GM19035 (cell line): ENCODE measurements at regions not wholly inside any gene's neighbourhood (a gene's known extent, or its start where the extent isn't known, plus 50 kb on each side); places are given as distances from the start of the nearest gene placed in this dataset.
"Not testable (repeated sequence)": the region's sequence is repeated elsewhere in the genome, so short reads cannot be mapped to it uniquely, and the experiment has no call there.

Experiments used
- ATAC-seq: cut with Tn5 transposase; IDR thresholded peaks from one replicate; pipeline ENCODE4 v1.9.1; 2021; ENCODE audit not compliant: unreplicated experiment

DNA sequence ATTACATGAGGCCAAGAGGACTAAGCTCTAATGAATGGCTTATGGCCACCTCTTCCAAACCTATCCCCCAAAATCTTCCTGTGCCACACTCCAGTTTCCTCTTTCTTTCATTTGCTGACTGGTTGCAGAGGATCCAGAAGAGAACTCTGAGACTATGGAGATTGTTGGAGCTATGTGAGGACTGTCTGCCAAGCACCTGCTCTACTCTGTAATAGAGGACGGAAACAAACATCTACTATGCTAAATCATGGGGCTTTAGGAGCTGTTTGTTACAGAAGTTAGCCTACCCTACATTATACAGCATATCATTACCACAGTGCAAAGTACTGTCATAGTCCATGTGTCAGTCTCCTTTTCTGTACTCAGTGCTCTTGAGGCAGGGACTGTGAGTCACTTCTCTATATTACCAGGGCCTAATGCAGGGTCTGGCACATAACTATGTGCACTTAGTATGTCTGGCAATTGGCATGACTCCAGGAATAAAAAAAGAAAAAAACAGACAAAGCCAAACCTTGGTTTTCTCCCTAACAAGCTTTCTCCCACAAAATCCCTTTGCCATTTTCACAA, 95.1 kb downstream of the RPAP3 start:
- ATAC-seq = no peak

DNA sequence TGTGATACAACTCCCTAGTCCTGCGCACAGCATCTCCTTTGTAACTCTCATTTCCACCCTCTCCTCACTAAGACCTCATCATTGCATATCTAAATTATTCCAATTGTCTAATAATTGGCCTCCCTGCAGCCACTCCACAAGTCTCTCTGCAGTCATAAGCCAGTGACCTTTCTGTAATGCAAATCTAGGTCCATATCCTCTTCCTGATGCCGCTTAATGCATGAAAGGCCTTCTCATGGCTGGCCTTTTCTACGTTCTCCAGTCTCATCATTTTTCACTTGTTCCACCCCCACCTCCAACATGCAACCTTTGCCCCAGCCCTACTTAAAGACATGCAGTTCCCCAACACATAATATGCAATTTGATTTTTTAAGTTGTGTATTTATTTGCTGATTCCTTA, 96.0 kb downstream of the RPAP3 start:
- ATAC-seq = no peak

DNA sequence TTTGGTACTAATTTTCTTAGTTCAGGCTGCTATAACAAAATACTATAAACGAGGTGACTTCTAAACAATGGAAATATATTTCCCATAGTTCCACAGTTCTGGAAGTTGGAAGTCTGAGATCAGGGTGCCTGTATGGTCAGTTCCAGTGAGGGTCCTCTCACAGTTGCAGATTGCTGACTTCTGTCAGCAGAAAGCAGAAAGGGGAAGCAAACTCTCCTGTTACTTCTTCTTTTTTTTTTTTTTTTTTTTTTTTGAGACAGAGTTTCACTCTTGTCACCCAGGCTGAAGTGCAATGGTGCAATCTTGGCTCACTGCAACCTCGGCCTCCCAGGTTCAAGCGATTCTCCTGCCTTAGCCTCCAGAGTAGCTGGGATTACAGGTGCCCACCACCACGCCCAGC, 97.2 kb downstream of the RPAP3 start:
- not testable (repeated sequence) for ATAC-seq

DNA sequence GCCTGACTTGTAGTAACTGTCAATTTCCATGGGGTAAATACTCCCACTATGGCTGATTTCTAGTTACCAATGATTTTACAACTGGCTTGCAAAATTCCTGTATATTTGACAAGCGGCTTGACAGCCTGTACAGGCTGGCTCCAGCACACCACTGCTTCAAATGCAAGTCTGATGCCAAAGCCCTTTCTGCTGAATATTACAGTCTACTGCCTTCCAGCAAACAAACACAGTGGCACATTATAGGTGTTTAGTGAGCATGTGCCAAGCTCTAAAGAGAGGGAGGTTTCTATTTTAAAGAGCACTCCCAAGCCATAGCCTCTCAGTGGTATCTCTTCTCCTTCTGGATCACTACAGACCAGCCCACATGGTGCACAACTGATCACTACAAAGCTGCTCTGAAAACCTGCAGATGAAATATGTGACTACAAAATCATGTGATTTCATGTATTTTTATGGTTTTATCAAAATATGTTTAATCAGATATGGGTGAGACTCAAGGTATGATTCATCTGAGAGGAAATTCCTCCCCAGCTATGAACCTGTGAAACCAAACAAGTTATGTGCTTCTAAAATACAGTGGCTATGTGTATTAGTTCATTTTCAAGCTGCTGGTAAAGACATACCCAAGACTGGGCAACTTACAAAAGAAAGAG, 101.5 kb downstream of the RPAP3 start:
- ATAC-seq = no peak

DNA sequence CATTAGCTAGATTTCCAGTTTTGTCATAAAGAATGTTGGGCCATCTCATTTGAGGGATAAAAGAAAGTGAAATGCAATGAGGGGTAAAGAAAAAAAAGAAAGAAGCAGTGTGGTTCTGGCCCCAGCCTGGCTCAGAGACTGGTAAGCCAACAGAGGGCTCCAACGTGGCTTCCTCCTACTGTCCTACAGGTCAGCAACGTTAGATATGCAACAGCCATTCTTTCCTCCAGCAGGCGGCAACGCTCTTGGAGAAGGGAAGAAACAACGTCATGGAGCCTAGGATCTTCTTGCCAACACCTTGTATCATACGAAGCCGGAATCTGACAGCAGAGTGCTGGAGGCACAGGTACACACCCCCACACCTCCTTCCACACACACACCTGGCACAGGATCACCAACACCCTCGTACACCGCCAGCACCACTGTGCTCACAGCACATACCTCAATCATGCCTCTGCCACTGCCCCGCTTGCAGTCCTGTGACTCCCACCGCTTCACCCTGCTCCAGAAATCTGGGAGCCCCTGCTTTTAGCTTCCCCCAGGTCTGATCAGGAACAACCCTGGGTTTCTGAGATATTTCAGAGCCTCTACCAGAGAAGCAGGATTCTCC, 102.8 kb downstream of the RPAP3 start:
- no peak for ATAC-seq

DNA sequence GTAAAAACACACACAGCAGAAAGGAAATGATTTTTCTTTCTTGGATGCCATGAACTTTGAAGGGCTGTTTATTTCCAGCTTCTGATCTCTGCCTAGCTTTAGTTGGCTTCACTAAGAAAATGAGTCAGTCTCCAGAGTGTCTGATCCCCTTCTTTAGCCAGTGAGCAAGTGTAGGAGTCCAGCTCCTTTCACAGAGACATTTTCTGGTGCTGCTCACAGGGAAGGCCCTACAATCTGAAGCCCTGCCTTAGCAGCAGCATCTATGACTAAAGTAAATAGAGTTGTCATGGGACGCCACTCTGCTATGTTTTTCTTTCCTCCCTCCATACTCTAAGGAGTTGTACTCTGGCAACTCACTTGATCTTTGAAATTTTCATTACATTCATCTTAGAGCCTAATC, 103.5 kb downstream of the RPAP3 start:
- ATAC-seq = no peak

DNA sequence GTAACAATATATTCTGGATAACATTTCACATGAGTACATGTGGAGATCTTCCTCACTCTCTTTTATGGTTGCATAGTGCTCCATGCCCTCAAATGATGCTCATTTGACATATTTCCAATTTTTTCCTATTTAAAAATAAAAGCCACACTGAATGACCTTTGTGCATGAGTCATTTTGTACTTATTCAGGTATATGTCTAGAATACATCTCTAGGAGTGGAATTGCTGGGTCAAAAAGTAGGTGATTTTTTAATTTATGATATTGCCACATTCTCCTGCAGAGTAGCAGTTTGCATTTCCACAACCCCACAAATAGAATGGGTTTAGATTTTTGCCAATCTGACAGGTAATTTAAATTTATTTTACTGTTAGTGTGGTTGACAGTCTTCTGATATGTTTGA, 104.8 kb downstream of the RPAP3 start:
- no peak for ATAC-seq

DNA sequence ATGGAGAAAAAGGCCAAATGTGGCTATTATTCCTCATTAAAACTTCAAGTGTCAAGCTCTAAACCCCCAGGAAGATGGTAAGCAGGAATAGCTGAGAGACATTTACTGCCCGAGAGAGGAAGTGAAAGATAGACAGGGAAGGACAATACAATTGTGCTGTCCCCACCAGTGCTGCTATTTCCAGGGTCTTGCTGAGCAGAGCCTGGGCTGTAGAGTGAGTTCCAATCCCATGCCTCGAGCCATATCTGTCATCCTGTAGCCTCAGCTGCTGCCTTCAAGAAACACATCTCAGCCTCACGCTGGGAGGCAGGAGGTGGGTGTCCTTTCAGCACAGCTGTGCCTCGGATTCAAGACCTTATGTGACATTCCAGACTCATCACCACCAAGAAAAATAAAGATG, 114.0 kb downstream of the RPAP3 start:
- ATAC-seq = no peak

DNA sequence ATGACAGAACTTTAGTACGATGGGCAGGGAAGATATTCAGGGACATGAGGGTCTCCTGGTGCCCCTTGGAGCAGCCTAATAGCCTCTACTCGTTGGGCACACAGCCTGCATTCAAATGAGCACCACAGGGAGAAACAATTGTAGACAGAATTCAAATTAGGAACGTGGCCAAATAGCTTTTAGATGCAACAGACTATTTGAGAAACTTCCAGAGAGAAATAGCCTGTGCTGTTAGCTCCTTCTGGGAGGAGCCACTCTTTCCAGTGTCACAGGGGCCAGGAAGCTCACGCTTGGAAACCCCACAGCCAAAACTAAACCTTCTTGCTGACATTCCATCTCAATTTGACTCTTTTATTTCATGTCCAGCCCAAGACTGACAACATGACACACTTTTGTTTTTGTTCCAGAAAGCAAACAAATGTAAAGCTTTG, 114.5 kb downstream of the RPAP3 start:
- no peak for ATAC-seq

DNA sequence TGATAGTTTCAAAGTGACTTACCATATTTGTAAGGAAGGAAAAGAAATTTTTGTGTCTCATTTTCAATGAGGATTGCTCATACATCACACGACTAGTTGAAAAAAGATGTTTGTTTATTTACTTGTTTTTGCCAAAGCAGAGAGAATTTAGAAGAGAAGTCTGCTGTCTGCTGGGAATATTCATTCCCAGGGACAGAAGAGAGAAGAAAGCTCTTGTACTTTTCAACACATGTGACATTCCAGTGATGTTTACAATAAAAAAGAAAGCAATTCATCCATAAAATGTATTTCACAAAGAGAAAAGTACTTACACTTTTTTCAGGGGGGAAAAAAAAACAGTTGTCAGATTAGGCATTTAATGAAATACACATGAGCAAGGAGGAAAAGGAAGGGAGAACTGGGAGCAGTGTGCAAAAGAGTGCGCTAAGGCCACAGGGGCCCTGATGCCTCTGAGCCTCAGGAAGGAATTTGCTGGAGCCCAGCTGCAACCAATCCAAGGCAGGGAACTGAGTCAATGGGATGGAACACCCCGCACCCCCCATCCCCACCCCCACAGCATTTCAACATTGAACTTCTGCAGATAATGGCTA, 115.0 kb downstream of the RPAP3 start:
- no peak for ATAC-seq

DNA sequence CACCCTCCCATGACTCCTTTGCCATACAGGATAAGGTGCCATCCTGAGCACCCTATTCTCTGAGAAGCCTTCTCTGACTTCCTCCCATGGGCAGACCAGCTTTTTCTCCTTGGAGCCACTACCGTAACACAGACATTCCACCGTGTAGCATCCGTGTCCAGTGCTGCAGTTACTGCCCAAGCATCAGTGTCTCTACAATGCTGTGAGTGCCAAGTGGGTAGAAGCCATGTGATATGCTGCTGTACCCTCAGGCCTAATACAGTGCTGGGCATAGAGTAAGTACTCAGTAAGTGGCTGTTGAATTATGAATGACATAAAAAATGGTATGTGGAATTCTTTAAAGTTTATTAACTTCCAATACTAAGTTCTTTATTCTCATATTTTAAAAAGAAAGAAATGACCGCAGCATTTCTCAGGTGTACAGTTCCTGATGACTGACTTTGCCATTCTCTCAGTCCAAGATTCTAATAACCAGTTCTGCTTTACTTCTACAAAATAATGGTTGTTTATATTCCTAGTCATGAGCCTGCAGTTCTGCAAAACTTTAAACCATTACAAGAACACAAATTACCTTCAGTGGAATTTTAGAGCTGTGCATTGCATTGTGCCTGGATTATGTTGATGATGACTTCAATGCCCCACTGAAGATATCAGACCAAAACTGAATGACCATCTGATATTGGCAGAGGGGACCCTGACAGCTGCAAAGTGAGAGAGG, 118.7 kb downstream of the RPAP3 start:
- no peak for ATAC-seq

DNA sequence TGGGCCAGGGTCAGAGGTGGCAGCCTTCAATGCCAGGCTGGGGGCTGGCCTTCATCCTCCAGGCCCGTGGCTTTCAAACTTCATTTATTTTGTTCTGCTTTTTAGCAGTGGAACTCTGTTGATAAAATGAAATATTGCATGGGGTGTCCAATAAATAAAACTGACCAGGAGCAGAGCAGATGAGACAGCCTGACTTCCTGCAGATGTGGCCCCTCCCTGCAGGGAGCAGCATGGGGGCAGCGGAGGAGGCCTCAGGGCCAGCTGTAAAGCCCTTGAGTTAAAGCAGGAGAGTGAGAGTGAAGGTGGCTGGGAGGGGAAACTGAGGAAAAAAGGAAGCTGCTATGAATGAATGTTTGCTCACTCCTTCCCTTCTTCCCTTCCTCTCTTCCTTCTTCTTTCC, 120.3 kb downstream of the RPAP3 start:
- no peak for ATAC-seq

DNA sequence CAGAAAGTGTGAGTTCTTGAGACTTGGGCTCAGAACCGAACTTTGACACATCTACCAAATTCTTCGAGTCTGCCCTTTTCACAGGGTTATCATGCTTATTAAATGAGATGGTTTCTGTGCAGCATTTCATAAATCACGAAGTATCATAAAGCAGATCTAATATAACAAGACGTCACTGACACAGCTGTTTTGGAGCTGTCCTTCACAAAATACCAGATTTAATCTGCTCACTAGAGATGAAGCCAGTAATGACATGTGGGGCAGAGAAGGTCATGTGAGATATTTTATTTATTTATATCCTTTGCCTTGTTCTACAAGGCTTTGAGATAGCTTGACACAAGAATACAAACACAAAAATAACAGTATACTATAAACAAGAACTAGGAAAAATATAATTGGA, 127.0 kb downstream of the RPAP3 start:
- ATAC-seq = no peak

DNA sequence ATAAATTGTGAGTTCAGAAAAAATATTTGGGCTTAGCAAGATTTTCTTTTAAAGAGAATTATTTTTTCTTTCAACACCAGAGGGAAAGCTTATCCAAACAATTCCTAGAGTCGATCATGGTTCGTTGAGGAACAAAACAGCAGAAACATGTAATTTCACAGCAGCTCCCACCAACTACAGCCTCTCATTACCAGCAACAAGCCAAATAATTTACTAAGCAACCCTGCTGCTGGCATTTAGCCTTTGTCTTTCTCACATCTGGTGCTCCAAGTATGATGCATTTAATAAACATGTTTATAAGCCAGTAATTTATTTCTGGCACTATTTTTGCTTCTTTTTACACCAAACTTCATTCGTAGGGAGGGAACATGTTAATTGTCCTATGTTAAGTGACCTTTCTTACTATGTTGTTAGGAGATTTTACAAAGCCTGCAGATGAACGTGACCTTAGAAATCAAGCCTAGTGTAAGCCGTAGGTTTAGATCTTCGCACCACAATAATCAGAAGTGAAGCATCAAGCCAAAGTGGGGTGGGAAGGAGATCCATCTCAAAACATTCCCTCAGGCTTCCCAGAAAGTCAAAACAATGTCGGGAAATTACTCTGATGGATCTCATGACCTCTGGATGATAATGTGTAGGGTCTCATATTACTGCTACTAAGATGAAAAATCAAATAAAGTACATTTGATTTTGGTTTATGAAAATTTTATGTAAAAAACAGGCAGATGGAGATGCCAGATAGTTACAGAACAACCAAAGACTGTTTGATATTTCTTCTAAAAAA, 128.4 kb downstream of the RPAP3 start:
- no peak for ATAC-seq

DNA sequence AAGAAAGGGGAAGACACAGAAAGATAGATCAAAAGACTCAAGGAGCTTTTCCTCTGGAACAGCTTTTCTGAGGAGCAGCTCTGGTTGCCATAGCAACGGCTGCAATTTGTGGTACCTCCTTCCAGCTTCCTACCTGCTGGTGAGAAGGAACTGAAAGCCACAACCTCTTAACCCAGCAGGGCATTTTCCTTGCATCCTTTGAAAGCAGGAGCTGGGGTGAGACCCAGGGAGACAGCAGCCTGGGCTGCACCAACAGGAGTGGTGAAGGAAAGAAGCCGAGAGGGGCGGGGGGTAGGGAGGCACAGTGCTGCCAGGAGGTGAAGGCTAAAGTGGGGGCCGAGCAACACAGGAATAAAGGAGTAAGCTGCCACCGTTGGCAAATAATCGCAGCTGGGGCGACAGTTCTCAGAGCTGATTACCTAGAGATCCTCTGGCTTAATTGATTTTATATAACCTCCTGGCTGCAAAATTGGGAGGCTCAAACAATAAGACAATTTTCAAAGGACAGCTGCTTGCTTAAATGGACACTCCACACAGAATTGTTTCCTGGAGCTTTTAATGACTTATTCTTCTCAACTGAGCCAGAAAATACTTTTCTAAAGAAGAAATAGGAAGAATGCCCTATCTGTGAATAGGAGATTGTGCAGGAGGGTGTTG, 129.4 kb downstream of the RPAP3 start:
- ATAC-seq = no peak

DNA sequence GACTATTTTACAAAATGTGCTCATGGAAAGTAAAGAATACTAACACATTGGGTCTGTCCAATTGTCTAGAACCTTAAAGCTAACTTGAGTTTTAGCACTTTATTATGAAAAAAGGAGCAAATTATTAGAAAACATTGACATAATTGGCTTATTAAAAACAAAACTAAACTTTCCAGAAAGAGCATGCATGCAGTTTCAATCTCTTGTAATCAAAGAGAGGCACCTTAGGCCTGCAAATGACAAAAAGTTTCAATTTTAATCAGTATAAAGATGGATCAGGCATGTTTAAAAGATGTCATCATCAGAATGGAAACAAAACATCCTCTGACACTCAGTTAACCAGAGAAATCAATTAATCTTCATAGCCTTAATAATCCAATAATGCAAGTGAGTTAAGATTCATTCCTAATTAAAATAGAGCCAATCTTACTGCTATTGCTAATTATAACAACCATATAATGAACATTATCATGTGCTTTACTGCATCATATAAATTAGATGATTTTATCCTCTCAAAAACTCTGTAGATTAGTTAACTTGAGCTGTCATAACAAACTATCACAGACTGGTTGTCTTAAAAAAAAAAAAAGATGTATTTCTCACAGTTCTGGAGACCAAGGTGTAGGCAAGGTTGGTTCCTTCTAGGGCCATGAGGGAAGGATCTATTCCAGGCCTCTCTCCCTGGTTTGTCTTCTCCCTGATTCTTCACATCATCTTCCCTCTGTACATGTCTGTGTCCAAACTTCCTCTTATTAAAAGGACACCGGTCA, 131.4 kb downstream of the RPAP3 start:
- no peak for ATAC-seq

DNA sequence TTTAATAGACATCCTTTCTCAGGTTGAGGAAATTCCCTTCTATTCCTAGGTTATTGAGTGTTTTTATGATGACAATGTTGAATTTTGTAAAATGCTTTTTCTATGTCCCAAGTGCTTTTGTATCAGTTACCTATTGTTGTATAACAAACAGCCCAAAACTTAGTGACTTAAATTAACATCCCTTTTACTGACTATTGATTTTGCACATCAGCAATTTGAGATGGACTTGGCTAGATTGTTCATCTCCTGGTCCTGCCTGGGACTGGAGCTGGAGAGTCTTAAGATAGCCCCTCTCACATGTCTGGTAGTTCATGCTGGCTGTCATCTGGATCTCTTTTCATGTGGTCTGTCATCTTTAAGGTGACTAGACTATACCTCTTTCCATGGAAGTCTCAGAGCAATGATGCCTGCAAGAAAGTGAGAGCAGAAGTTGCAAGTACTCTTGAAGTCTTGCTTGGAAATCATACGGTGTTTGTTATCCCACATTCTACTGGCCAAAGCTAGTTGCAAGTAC, 132.6 kb downstream of the RPAP3 start:
- no peak for ATAC-seq

DNA sequence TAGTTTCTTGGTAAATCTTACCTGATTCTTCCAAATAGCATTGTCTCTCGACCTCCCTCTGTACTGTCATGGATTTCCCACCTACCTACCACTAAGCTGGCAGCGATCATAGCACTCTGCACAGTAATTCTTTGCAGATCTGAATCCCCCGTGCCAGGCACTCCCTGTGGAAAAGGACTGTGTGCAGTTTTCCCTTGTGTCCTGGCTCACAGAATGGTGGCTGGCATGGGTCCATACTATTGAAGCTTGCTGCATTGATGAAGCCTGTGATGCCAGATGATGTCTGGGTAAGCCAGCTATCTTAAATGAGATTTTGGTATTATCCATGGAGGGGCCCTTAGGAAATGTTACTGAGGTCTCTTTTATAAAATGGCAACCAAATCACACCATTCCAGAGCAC, 135.7 kb downstream of the RPAP3 start:
- ATAC-seq = no peak

DNA sequence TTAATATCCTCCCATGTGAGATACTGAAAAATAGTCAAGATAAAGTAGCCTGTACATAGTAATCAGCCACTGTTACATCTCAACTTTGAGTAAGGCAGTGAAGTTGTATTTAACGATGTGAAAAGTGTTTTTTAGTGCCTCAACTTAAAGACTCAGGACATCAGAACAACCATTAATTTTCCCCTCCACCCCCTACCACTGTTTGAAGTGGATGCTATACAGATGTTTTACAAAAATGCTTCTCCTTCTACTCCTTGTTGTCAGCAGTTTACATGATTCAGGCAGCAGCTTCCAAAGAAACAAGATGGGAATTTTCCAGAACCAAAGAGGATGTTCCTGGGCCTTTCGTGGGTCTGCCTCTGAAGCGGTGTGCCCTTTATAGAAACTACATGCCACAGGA, 143.6 kb downstream of the RPAP3 start:
- no peak for ATAC-seq

DNA sequence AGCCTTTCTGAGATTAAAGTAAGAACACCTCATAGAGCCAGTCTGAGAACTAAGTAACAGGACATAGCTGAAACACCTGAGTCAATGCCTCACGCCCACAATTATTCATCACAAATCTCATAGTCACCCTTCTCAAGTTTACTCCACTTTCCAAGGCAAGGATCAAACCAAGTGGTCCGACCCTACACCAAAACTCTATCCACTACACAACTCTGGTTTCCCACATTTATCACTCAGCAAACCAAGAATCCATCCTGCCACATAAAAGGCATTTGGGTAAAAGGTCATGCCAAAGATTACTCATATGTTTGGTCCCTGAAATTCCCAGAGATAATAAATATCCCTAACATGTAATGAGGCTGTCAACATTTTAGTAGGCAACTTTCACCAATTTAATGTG, 144.1 kb downstream of the RPAP3 start:
- no peak for ATAC-seq
